ENCODE measurements at regions not wholly inside any gene's neighbourhood (a gene's known extent, or its start where the extent isn't known, plus 50 kb on each side); places are given as distances from the start of the nearest gene placed in this dataset.

DNA sequence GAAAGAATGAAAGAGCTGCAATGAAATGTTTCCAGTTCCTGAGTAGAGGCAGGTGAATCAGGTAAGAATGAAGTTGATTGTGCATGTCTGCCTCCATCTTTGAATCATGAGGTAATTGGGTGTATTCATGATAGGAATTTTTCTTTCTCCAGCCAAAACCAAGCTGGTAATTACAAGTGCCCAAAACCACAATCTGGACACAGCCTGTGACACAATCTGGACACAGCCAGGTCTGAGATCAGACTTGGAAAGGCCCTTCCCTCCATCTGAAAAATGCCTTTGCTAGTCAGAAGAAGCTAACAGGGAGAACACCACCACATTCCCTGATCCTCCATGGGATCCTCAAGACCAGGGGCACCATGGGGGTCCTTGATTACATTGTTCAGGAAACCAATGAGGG, 338.5 kb upstream of the THBS1 start (continued):
- TF ChIP-seq ARHGAP35 (CRISPR knock-in tag; IDR thresholded peaks at IDR 0.05; ENCODE audit: borderline replicate concordance) (no peak), SAFB2 (CRISPR knock-in tag; IDR thresholded peaks at IDR 0.05; ENCODE audit: borderline replicate concordance, low read depth) (no peak), ZNF792 (CRISPR knock-in tag; IDR thresholded peaks at IDR 0.05) (no peak)

DNA sequence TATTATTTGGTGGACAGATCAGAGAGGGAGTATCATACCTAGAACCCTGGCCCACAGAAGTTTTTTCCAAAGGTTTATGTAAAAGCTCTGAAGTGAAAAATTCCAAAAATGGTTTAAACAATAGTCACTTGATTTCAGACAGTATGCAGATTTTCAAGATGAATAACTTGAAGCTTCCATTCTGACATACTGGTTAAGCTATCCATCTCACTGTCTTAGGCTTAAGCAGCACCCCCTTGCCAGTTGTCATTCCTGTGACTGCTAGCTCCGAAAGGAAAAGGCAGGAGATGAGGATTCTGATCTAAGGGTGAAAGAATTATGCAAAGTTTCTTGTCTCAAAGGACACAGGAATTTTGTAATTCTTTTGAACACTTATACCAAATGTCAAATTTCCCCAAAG, 337.5 kb upstream of the THBS1 start:
- Histone ChIP-seq H2AFZ (ENCODE audit: low read length) (no peak overlapping the region), H3K4me3 (replicated peaks in 1 of 3; ENCODE audit: insufficient read depth in 1 of 3, low read depth in 2 of 3, low read length in 3 of 3) (no peak overlapping the region), H3K9ac (ENCODE audit: insufficient read depth, low read depth, low read length) (no peak overlapping the region), H4K20me1 (ENCODE audit: insufficient read depth, low read length) (no peaks in the 10 kb centered on the region), H3K27ac (ENCODE audit: extremely low read length, insufficient read depth, low read length) (no peak overlapping the region), H3K4me1 (ENCODE audit: insufficient read depth, low read length) (peaks cover 9% of the 10 kb centered on the region), H3K27me3 (ENCODE audit: control insufficient read depth in 1 of 2, insufficient read depth in 2 of 2, low read length in 2 of 2) (no peaks in the 10 kb centered on the region), H3K79me2 (ENCODE audit: insufficient read depth, low read length) (no peaks in the 10 kb centered on the region), H3K9me3 (ENCODE audit: low read length) (no peaks in the 10 kb centered on the region), H3K4me2 (ENCODE audit: low read depth, low read length) (no peak overlapping the region), H3K36me3 (replicated peaks in 1 of 2; ENCODE audit: control insufficient read depth in 1 of 2, insufficient read depth in 2 of 2, low read length in 2 of 2) (no peaks in the 10 kb centered on the region)
- DNase-seq (ENCODE audit: low spot score) (no peak), ATAC-seq (no peak), FAIRE-seq (no peak)
- ChIA-PET CTCF (ENCODE audit: low intra/inter-chr PET ratio, low total read pairs) (no interaction called here), POLR2A (no interaction called here)
- no peak for TF ChIP-seq NFIB (CRISPR knock-in tag; IDR thresholded peaks at IDR 0.05; ENCODE audit: borderline replicate concordance)
- TF ChIP-seq ZNF333 (CRISPR knock-in tag; IDR thresholded peaks at IDR 0.05; ENCODE audit: borderline replicate concordance) = no peak
- no peak for TF ChIP-seq SP2 (CRISPR knock-in tag; IDR thresholded peaks at IDR 0.05)
- TF ChIP-seq THRA (CRISPR knock-in tag; IDR thresholded peaks at IDR 0.05; ENCODE audit: borderline replicate concordance) = no peak
- TF ChIP-seq HDAC1 (CRISPR knock-in tag; IDR thresholded peaks at IDR 0.05) = no peak
- no peak for TF ChIP-seq ZNF264 (CRISPR knock-in tag; IDR thresholded peaks at IDR 0.05)
- TF ChIP-seq KDM3A (CRISPR knock-in tag; IDR thresholded peaks at IDR 0.05; ENCODE audit: low read depth) = no peak
- TF ChIP-seq PRPF4 (IDR thresholded peaks at IDR 0.05; ENCODE audit: low read depth, low read length, poor library complexity, severe bottlenecking) = no peak
- TF ChIP-seq CHCHD3 (CRISPR knock-in tag; IDR thresholded peaks at IDR 0.05) = no peak
- TF ChIP-seq NRL (CRISPR knock-in tag; IDR thresholded peaks at IDR 0.05; ENCODE audit: borderline replicate concordance) = no peak
- in situ Hi-C loops (cut with HindIII; ENCODE audit: extremely low pct_ligation_motif_present, low pct_unique_long_range_greater_than_20kb) = no loop called here
- intact Hi-C loops (cut with micrococcal nuclease; ENCODE audit: unreplicated experiment) = no loop called here
- 89% methylated on average over 1 of the region's 1 CpG for WGBS (ENCODE audit: low lambda C conversion rate)
- BruUV-seq (replicated peaks) = no TSS peak
